LoVo (cell line): ENCODE measurements at regions not wholly inside any gene's neighbourhood (a gene's known extent, or its start where the extent isn't known, plus 50 kb on each side); places are given as distances from the start of the nearest gene placed in this dataset.
"Not testable (repeated sequence)": the region's sequence is repeated elsewhere in the genome, so short reads cannot be mapped to it uniquely, and the experiment has no call there.

Experiments used
- DNase-seq: peaks from one replicate; pipeline ENCODE4 v3.0.0-alpha.2; 2016; ENCODE audit warnings: low spot score

DNA sequence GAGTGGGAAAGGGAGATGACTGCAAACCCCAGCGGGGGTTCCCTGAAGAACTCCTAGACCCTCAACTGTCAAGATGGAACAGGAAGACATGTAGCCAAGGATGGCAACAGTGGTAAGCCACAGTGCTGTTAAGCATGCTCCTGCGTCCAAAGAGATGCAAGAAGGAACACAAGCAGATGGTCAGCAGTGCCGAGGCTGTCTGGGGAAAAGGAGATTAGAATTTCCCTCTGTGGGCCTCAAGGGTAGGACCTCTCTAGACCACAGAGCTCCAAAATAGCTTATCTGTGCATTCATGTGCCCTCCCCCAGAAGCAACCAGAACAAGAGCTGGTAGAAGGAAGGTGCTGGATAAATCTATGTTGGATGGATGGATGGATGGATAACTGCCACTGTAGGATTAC is 82.0 kb upstream of the CPEB2 start:
- DNase-seq: no peak

DNA sequence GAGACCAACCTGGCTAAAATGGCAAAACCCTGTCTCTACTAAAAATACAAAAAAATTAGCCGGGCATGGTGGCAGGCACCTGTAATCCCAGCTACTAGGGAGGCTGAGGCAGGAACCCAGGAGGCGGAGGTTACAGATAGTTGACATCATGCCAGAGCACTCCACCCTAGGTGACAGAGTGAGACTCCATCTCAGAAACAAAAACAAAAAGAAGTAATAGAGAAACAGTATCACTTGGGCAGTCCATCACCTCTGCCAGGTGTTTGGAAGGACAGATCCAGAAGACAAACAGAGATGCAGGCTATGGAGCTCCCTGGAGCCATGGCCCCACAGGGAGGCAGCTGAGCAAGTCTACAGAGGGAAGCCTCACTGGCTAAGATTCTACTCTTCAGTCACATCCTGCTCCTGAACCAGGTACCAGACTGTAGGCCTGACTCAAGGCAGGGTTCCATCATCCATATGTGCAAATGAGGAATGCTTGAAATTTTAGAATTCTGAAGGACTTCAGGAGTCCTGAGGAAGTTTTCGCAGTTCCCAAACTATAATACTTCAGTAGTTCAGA is 81.4 kb upstream of the CPEB2 start:
- no peak for DNase-seq

DNA sequence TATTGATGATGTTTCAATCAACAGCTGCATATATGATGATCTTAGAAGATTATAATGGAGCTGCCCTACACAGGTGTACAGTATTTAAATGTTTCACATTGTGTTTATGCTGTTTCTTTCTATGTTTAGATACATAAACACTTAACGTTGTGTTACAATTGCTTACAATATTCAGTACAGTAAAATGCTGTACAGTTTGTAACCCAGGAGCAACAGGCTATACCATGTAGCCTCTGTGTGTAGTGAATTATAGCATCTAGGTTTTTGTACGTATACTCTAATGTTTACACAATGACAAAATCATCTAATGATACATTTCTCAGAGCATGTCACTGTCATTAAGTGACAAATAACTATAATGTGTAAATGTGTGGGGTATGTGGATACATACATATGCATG is 80.5 kb upstream of the CPEB2 start:
- not testable (repeated sequence) for DNase-seq

DNA sequence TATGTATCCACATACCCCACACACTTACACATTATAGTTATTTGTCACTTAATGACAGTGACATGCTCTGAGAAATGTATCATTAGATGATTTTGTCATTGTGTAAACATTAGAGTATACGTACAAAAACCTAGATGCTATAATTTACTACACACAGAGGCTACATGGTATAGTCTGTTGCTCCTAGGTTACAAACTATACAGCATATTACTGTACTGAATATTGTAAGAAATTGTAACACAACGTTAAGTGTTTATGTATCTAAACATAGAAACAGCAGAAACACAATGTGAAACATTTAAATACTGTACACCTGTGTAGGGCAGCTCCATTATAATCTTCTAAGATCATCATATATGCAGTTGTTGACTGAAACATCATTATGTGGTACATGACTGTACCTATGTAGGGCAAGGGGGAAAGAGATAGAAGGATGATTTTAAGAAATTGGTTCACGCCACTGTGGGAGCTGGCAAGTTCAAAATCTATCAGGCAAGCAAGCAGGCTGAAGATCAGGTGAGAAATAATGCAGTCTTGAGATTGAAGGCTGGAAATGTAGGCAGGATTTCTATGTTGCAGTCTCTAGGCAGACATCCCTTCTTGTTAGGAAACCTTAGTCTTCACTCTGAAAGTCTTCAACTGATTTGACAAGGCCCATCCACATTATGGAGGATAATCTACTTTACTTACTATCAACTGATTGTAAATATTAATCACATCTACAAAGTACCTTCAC is 78.0 kb upstream of the CPEB2 start:
- DNase-seq: no peak

DNA sequence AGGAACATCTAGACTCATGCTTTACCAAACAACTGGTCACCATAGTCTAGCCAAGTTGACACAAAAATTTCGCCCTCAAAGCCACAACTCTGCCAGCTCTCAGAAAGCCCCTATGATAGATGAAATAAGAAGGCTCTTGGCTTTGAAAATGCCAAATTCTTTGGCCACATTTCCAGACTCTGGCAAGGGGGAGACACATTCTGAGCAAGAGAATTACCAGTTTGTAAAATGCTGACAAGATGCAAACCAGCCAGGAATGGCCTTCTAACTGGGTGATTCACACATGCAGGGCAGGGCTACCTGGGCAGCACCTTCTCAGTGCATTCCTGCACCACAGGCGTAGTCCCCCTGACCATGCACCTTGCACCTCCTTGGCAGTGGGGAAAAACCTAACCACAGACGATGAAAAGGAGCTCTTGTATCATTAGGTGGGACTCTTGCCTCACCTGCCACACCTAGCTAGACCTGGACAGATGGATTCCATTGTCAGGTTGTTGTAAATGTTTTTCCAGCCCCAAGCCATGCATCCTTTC is 77.4 kb upstream of the CPEB2 start:
- peak; percentile 29 for DNase-seq

DNA sequence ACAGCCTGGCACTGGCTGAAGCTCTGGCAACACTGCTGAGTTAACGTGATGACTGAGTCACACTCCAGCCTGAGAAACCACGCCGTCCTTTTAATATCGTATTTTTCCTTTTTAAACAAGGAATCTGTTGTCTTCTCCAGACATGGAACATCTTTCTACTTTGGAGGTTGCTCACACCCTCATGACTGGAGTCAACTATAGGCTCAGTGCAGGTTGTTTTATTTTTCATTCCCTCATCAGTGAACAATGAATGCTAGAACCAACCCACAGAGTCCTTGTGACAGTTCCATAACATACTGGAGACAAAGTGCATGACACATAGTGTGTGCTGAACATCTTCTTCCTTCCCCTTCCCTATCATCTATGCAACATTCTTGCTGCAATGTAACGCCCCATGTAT is 76.8 kb upstream of the CPEB2 start:
- peak; percentile 10 for DNase-seq

DNA sequence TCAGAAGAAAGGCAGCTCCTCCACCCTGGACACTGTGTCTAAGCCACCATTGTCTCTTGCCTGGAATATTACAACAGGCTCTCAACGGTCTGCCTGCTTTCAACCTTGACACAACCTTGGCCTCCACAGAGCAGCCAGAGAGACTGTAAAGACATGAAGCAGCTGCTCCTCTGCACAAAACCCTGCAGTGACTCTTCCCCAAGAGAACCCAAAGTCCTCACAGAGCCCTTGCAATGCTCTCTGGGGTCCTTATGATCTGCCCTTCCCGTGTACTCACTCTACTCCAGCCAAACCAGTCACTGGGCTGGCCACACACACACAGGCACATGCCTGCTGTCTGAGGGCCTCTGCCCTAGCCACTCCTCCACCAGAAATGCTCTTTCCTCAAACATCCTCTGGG is 75.9 kb upstream of the CPEB2 start:
- DNase-seq: no peak

DNA sequence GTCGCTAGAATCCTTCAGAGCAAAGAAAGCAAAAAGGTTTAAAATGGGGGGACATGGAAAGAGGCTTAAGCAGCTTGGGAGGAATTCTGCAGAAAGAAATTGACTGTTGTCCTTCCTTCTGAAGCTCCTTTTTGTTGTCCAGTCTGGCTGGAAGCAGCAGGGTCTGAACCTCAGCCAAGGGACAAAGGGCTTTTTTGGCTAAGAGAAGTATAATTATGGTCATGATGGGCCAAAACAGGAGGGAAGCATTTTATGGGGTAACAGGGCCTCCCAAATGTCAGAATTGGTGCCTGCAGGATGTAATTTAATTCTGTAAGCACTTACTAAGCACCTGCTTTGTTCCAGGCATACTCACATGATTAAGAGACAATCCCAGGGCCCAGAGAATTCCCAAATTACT is 74.2 kb upstream of the CPEB2 start:
- DNase-seq: no peak

DNA sequence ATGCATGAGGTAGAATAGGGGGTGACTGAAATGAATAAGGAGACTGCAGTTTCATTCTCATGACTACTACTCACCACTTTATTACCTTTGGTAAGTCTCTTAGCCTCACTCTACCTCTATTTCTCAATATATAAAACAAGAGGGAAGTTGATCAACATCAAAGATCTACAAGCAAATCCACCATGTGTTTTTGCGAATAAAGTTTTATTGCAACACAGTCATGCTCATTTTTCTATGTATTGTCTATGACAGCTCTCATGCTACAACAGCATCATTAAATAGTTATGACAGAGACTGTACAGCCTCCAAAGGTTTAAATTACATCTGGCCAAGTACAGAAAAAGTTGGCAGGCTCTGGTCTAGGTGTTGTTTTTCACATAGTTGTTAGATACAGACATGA is 72.6 kb upstream of the CPEB2 start:
- no peak for DNase-seq

DNA sequence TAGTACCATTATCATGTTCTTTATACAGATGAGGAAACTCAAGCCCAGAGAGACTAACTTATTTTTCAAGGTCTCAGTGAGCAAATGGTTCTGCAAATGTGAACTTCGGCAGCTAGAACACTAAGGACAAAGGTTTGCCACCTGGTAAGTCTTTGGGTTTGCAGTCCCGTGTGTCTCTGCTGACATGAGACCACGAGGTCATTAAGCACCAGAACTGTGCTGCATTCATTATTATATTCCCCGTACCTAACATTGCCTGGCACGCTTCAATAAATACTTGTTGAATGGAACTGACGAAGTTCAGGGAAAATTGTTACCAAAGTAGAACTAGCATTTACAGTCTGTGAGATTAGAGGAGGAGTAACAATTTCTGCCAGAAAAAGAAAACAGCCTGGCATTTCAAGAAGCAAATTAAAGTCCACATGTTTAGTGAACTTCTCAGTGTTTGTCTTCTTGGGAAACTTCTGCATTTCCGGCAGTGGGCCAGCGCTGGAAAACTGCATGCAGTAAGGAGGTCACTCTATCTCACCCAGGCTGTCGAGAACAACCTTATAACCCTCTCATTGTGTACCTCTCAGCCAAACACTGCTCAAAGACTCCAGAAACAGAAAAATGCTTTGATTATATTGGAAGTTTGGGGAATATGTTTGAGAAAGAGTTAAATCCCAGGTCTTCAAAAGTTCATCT is 67.4 kb upstream of the CPEB2 start:
- DNase-seq: no peak

DNA sequence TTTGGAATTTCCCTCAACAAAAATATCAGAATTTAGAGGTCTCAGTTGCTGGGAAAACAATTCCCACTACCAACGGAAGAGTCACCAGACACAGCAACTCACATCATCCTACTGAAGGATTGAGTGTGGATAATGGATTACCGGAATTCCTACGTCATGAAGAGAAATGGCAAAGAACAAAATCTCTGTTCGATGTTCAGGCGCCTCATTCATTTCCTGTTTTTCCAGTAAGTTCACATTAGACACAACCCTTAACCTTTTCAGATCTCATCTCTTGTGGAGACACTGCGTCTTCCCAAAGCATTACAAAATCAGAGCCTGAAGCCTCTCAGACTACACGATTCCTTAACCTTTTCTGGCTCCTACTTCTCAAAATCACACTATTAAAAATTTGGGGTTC is 58.5 kb upstream of the CPEB2 start:
- no peak for DNase-seq

DNA sequence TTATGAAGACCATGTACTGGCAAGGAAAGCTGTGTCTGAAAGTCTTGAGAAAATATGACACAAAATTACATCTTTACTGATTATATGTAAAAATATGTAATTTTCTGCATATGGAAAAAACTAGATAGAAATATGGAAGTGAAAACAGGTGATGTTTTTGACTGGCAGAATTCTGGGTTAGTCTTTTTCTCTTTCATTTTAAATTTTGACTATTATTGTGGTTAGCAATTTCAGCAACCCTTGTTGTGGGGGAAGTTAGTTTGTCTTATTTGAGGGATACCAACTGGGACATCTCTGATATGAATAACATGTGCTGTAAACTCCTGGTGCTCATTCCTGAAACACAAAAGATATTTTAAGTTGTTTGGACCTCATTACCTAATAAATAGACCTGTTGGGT is 49.9 kb upstream of the CPEB2 start:
- no peak for DNase-seq
